HL-60/S4 treated with retinoic acid at 250 ng/mL for 4 days and 3 days (cell line): ENCODE measurements at regions not wholly inside any gene's neighbourhood (a gene's known extent, or its start where the extent isn't known, plus 50 kb on each side); places are given as distances from the start of the nearest gene placed in this dataset.

Experiments used
- in situ Hi-C: fragments of 300-500 bp; cut with MboI; formaldehyde crosslinking; loops from 2 replicates; pipeline ENCODE4 v1.7.0; 2022; ENCODE audit warnings: low sequenced_read_pairs

DNA sequence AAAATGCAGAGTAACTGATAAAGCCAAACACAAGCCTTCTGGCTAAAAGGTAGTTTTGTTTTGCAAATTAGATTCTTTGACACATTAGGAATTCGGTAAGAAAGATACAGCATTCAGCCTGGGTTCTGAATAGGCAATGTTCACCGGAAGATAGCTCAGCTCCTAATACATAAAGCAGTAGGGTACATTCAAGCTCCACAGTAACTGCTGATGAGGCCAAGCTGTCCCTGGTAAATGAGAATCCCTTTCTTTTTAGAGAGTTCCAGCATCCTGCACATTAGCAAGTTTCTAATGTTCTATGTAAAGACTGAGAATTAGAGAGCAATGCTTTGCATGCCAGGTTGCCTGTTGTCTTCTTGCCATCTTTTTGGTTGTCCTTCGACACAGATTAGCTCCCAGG, 316.3 kb upstream of the SLC14A2 start:
- in situ Hi-C loops: no loop called here

DNA sequence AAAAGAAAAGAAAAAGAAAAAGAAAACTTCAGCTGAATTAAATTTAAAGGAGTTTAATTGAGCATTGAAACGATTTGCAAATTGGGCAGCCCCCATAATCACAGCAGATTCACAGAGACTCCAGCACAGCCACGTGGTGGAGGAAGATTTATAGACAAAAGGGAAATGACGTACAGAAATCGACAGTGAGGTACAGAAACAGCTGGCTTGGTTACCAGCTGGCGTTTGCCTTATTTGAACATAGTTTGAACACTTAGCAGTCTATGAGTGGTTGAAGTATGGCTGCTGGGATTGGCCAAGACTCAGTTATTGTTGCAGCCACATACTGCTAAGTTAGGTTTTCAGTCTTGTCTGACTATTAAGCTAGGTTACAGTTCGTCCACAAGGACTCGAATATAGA, 312.2 kb upstream of the SLC14A2 start:
- in situ Hi-C loops: no loop called here

- in situ Hi-C loops: no loop called here
Measured at GRCh38 chr18:45304558-45304957, 310.7 kb upstream of the SLC14A2 start.

- in situ Hi-C loops: no loop called here
Measured at GRCh38 chr18:45312555-45313126, 302.6 kb upstream of the SLC14A2 start.

DNA sequence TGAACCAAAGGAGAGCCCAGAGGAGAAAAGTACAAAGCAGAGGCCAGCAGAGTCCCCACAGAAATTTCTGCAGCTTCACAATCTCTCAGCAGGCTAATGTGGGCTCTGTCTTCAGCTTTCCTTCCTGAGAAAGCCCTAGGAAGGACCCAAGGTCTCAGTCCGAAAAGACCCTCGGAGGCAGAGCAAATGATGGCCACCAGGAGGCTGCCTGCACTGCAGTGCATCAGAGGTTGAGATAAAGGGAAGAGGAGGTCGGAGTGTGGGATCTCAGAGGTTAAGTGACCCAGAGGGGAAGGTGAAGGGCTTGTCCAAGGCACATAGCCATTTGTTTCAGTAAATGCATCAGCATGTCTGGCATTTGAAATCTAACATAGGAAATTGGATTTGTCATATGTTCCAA, 299.1 kb upstream of the SLC14A2 start:
- in situ Hi-C loops: no loop called here

- in situ Hi-C loops: no loop called here
Measured at GRCh38 chr18:45317948-45318640, 297.2 kb upstream of the SLC14A2 start.

DNA sequence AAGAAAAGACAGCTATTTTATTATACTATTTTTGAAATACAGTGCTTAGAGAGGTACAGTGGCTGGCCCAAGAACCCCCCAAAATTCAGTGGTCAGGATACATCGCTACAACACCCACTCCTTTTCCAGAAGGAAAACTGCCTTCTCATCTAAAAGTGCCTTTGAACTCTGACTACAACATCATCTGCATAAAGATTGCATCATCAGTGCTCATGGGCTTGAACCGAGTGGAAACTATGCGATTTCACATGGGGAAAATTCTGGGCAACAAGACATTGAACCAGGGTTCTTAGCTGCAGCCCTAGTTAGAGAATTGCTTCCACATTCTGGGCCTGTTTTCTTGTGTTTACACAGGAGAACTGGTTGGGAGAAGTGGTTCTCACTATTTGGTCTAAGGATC, 294.6 kb upstream of the SLC14A2 start:
- in situ Hi-C loops: no loop called here

DNA sequence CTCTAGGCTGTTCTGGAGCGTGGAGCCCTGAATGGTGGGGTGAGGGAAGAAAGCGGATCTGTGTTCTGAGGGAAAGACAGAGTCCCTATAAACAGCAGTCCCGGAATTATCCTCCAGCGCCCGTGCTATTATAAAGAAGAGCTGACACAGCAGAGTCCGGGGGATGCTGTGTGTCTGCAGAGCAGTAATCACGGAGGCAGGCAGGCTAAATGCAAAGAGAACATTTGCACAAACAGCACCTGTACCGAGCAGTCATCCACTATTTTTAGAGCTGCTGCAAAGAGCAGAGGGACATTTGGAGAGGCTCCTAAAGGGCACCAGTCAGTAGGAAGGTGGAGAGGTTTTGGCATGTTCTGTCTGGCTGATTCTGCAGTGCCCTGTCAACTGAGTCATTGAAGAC, 293.8 kb upstream of the SLC14A2 start:
- in situ Hi-C loops: no loop called here

DNA sequence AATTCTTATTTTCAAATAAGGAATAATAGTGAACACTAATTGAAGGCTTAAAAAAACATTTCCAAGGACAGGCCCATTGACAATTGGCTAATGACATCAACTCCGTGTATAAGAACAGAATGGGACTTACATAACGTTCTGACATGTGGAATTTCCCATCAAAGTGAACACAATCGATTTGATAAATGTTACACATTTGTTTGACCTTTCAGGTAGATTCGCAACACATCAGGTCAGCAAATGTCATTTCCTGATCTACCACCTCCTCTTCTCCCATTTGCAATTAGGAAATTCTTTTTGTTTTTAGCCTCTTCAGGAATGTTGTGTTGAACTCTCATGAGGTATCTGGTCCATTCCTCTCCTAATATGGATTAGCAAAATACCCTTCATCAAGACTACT, 292.9 kb upstream of the SLC14A2 start:
- in situ Hi-C loops: no loop called here

GRCh38 chr18:45324101-45324494, 291.2 kb upstream of the SLC14A2 start:
- in situ Hi-C loops: no loop called here

- in situ Hi-C loops: no loop called here
Measured at GRCh38 chr18:45324495-45325113, 290.7 kb upstream of the SLC14A2 start.

DNA sequence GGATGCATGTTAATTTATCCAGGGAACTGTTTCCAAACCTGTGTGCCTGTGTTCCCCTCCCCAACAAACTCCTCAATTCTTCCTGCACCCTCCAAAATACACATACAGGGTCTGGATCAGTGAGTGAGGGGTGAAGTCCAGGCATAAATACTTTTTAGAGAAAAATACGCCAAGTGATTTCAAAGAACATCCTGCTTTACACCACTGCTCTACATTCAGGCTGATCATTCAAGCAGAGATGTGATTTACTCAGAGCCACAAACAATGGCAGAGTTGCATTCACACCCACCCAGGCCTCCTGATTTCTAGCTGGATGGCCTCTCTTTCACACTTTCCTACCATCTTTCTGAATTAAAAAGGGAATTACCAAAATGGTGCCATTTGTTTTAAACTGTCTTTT, 289.5 kb upstream of the SLC14A2 start:
- in situ Hi-C loops: no loop called here

- in situ Hi-C loops: no loop called here
Measured at GRCh38 chr18:45326505-45326904, 288.8 kb upstream of the SLC14A2 start.

- in situ Hi-C loops: no loop called here
Measured at GRCh38 chr18:45328296-45328695, 287.0 kb upstream of the SLC14A2 start.

DNA sequence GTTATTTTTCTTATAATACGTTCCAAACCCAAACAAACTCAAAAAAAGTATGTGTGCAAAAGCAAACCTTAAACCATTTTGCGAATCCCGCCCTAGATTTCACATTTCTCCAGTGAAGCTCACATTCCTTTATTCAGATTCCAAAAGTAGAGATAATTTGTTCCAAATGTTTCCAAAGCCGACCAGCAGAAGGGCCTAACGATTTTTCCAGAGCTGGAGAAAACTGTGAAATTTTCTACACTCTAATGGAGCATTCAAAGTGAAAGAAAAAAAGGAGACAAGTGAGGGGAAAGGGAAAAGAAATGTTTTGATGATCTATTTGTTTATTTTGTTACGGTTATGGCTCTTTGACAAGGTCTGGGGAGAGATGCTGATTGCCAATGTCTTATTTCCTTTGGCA, 286.5 kb upstream of the SLC14A2 start:
- in situ Hi-C loops: no loop called here

DNA sequence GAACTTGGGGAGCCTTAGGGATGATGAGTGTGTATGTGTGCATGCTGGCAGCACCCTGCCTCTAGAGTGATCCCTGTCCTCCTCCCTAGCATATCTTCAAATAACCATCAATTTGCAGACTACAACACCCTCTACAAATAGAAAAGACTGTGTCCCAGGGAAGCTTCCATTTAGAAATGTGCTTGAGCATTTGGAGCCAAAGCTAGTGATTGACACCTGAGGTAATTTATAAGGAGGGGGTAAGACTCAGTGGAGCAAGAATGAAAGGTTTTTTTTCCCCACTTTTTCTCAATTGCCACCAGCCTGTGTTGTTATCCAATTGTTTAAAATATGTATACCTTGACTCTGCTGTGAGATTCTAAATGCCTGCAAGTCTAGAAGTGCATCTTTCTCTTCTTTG, 286.0 kb upstream of the SLC14A2 start:
- in situ Hi-C loops: no loop called here

GRCh38 chr18:45330170-45330594, 285.1 kb upstream of the SLC14A2 start:
- in situ Hi-C loops: no loop called here

DNA sequence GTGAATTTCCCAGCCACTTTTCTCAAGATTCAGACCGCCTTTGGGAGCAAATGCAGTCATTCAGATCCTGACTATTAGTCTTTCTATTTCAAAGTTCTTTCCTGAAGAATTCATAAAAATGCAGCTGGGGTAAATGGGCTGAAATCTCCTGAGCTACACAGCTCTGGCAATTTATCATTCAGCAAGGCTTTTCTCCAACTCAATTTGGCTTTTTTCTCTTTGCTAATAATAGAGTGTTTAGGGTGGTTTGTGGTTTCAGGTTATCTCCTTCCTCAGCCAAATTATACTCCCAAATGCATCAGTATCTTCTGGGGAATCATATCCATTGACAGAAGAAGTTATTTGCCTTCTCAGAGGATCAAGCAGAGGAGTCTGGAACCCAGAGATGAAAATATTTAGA, 282.4 kb upstream of the SLC14A2 start:
- in situ Hi-C loops: no loop called here

GRCh38 chr18:45334191-45334590, 281.1 kb upstream of the SLC14A2 start:
- in situ Hi-C loops: no loop called here

DNA sequence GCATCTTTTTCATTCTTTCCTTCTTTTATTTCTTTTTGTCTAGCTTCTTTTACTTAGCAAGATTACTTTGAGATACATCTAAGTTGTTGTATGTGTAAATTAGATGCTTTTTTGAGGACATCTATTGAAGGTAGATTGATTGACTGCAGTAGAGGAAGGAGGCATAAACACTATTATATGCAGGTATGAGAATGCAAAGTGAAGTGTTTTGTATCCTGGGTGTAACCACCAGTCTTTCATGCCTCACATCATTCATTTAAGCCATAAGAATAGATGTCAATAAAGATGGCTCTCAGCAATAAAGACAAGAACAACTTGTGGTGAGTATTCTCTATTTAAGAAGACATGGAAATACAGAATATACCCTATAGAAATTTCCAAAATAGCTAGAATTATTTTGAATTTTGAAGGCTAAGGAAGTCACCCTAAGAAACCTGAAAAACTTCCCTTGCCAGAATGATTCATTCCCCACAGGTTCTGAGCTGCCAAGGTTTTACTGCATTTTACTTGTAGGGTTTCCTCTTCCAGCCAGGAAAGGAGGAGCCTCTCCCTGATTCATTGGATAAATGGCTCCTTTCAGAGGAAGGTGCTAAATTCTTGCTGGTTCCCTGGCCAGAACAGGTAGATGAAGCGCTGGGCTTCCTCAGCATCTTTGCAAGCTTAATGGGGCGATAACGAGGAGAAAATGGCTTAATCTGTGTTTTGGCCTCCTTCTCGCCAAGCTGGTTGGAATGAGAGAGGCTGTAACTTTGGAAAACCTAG, 279.8 kb upstream of the SLC14A2 start:
- in situ Hi-C loops: no loop called here

- in situ Hi-C loops: no loop called here
Measured at GRCh38 chr18:45336448-45336847, 278.8 kb upstream of the SLC14A2 start.

GRCh38 chr18:45337477-45337876, 277.8 kb upstream of the SLC14A2 start:
- in situ Hi-C loops: no loop called here
